Psoas muscle (tissue), 7 donors: ENCODE measurements at regions not wholly inside any gene's neighbourhood (a gene's known extent, or its start where the extent isn't known, plus 50 kb on each side); places are given as distances from the start of the nearest gene placed in this dataset.

ENCODE experiments used
- ATAC-seq, 4 donors: fragments of 200-7000 bp; cut with Tn5 transposase; one replicate each; pipeline ENCODE4 v1.9.1; 2020; ENCODE audit warnings: moderate library complexity in 3 of 4, mild to moderate bottlenecking in 2 of 4
- DNase-seq, 2 donors: peaks; one replicate each; pipeline ENCODE4 v3.0.0-alpha.2; 2020
- H3K27ac ChIP-seq: fragments of 200-600 bp; one replicate; pipeline ENCODE4 v1.8.0; 2022
- H3K27me3 ChIP-seq, 3 donors: fragments of 200-600 bp in 1 of 3; one replicate each; pipeline versions ENCODE4 v1.6.1 to v1.8.0; 2013 to 2022; ENCODE audit warnings: low read length in 2 of 3, mild to moderate bottlenecking in 2 of 3, moderate library complexity in 1 of 3; ENCODE audit not compliant: insufficient read depth in 3 of 3
- H3K36me3 ChIP-seq, 2 donors: fragments of 200-600 bp in 1 of 2; one replicate each; pipeline versions ENCODE4 v1.6.1 to v1.8.0; 2013 to 2022; ENCODE audit warnings: low read depth in 1 of 2, mild to moderate bottlenecking in 1 of 2, moderate library complexity in 1 of 2; ENCODE audit not compliant: insufficient read depth in 1 of 2
- H3K4me1 ChIP-seq: fragments of 200-600 bp; one replicate; pipeline ENCODE4 v1.8.0; 2022
- H3K4me3 ChIP-seq: fragments of 200-600 bp; one replicate; pipeline ENCODE4 v1.8.0; 2022; ENCODE audit warnings: mild to moderate bottlenecking
- H3K9me3 ChIP-seq: fragments of 200-600 bp; one replicate; pipeline ENCODE4 v1.8.0; 2022
- CTCF ChIP-seq: fragments of 200-600 bp; IDR thresholded peaks from one replicate; pipeline ENCODE4 v1.8.0; 2022; ENCODE audit warnings: antibody characterized with exemption
- WGBS, 3 donors: extraction: QIAGEN DNeasy Blood & Tissue Kit; methylation state at CpG; one replicate each; pipeline versions ENCODE4 v1.1.6 to v1.1.7; 2013; 5-methylcytosine and 5-hydroxymethylcytosine counted together
- intact Hi-C, 2 donors: fragments of 100-400 bp; cut with DNase I; formaldehyde crosslinking; loops; one replicate each; pipeline versions ENCODE4 v1.11.0 to v1.14.2; 2022
- donor health status: healthy with polysubstance abuse.
- donor health status: DM: no; HTN: no; CAD: no; lungs with moderate emphysema.
- donor health status: Bipolar disorder and iron deficiency.
- donor health status: healthy.
- donor health status: DM: yes; HTN: yes; CAD: no.
- donor health status: DM: no; HTN: no; CAD: no.
- donor health status: DM: yes; HTN: yes; CAD: no.

DNA sequence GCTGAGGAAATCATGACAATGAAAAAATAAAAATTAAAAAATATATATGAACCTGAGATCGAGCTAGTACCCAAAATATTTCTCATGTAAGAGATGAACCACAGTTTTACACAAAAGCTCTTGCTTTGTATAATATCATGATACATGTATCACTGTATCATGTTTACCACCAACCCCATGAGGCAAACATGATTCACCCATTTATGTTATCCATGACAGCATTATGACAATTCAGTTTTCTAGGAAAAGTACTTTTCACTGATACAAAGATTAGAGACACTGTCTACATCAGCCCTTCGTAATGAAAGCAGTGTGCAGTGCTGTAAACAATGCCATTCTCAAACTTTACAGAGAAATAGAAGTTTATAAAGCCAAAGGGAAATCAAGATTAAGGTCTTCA is 852.5 kb upstream of the LRRC4C start:
- Histone ChIP-seq H3K27me3 (no peaks in the 10 kb centered on the region), H3K36me3 (no peaks in the 10 kb centered on the region), H3K4me1 (no peaks in the 10 kb centered on the region), H3K4me3 (no peak overlapping the region), H3K27ac (no peak overlapping the region), H3K9me3 (no peaks in the 10 kb centered on the region)
- ATAC-seq (no peak), DNase-seq (no peak)
- intact Hi-C loops, result no loop called here
- TF ChIP-seq CTCF, result no peak
- 44 to 55% (median 44%) methylated on average over 2 of the region's 2 CpGs for WGBS, 3 donors

DNA sequence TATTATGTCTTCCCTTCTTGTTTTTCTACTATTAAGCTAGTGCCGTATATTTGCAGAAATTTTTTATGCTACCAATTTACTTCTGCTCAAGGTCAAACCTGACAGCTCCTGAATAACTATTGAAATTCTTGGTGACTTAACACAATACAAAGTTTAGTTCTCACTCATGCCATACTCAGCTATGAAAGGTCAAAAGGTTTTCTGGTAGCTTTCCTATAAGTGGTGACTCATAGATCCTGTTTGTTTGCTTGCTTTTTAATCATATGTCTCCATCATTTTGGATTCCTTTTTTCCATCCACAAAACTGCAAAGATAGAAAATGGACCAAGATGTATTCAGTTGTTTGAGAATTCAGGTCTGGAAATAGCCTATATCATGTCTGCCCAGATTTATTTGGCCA is 855.8 kb upstream of the LRRC4C start:
- Histone ChIP-seq H3K36me3 (no peaks in the 10 kb centered on the region), H3K9me3 (no peaks in the 10 kb centered on the region), H3K27ac (no peak overlapping the region), H3K27me3 (no peaks in the 10 kb centered on the region), H3K4me3 (no peak overlapping the region), H3K4me1 (no peaks in the 10 kb centered on the region)
- intact Hi-C loops, result no loop called here
- DNase-seq (no peak), ATAC-seq (no peak)
- 18 to 36% (median 36%) methylated on average over 1 of the region's 1 CpG for WGBS, 3 donors
- TF ChIP-seq CTCF, result no peak

- H3K4me3 ChIP-seq, result no peak overlapping the region
- no peaks in the 10 kb centered on the region for H3K27me3 ChIP-seq
- H3K36me3 ChIP-seq, result no peaks in the 10 kb centered on the region
- DNase-seq (no peak), ATAC-seq (no peak)
- no peak for TF ChIP-seq CTCF
- WGBS, 3 donors, result 62 to 76% (median 72%) methylated on average over 1 of the region's 1 CpG
- intact Hi-C loops, result no loop called here
- H3K9me3 ChIP-seq, result no peaks in the 10 kb centered on the region
- H3K27ac ChIP-seq, result no peak overlapping the region
- no peaks in the 10 kb centered on the region for H3K4me1 ChIP-seq
These were observed 856.4 kb upstream of the LRRC4C start for GRCh38 chr11:42315846-42316245.

DNA sequence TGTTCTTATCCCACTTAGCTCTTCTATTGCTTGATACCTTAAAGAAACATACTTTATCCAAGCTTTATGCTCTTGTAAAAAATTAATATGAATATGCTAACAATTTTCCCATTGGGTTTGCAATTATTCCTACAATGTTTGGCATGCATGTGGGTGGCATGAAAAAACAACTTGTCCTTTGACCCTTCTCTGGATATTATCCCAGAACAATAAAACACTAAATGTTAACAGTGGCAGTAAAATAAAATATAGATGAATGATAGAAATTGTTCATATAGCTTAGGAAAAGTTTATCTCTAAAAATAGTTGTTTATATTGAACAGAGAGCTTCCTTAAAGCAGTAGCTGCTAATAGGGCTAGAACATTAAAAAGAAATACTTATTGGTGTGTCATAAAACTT is 860.5 kb upstream of the LRRC4C start:
- H3K27ac ChIP-seq, result no peak overlapping the region
- ATAC-seq, result no peak
- no peaks in the 10 kb centered on the region for H3K9me3 ChIP-seq
- no peak for DNase-seq
- H3K4me3 ChIP-seq, result no peak overlapping the region
- no peaks in the 10 kb centered on the region for H3K27me3 ChIP-seq
- H3K36me3 ChIP-seq, result no peaks in the 10 kb centered on the region
- H3K4me1 ChIP-seq, result no peaks in the 10 kb centered on the region
- intact Hi-C loops, result no loop called here
- no peak for TF ChIP-seq CTCF

- Histone ChIP-seq H3K9me3 (peaks cover 3% of the 10 kb centered on the region), H3K4me1 (no peaks in the 10 kb centered on the region), H3K36me3 (no peaks in the 10 kb centered on the region), H3K27ac (no peak overlapping the region), H3K4me3 (no peak overlapping the region), H3K27me3 (no peaks in the 10 kb centered on the region)
- intact Hi-C loops, result no loop called here
- TF ChIP-seq CTCF, result no peak
- no peak for DNase-seq
- no peak for ATAC-seq
- WGBS, 3 donors, result 51 to 55% (median 54%) methylated on average over 5 of the region's 5 CpGs
These were observed 870.6 kb upstream of the LRRC4C start for GRCh38 chr11:42329929-42330565.
